ENCODE measurements at regions not wholly inside any gene's neighbourhood (a gene's known extent, or its start where the extent isn't known, plus 50 kb on each side); places are given as distances from the start of the nearest gene placed in this dataset.
A peak's percentile ranks its signal among the peaks of the same experiment; 100 is the strongest.

GRCh38 chr2:9740382-9741073 is 102.7 kb upstream of the TAF1B start (continued):
- TF ChIP-seq IRF1 (CRISPR knock-in tag; IDR thresholded peaks at IDR 0.05) (no peak), RORB (CRISPR knock-in tag; IDR thresholded peaks at IDR 0.05) (no peak), ATF1 (CRISPR knock-in tag; IDR thresholded peaks at IDR 0.05) (no peak), NR2C2 (CRISPR knock-in tag; IDR thresholded peaks at IDR 0.05) (no peak), MXD4 (CRISPR knock-in tag; IDR thresholded peaks at IDR 0.05; ENCODE audit: borderline replicate concordance) (no peak), NR3C1 (CRISPR knock-in tag; conservative IDR thresholded peaks at IDR 0.05; ENCODE audit: low read depth) (no peak), ZNF416 (CRISPR knock-in tag; IDR thresholded peaks at IDR 0.05) (no peak), MLX (CRISPR knock-in tag; IDR thresholded peaks at IDR 0.05) (no peak), ZNF423 (CRISPR knock-in tag; IDR thresholded peaks at IDR 0.05) (no peak), NFE2L1 (CRISPR knock-in tag; IDR thresholded peaks at IDR 0.05) (no peak), EMX1 (CRISPR knock-in tag; IDR thresholded peaks at IDR 0.05) (no peak), SOX15 (CRISPR knock-in tag; IDR thresholded peaks at IDR 0.05) (no peak)
- TF ChIP-seq, protein P1, sequence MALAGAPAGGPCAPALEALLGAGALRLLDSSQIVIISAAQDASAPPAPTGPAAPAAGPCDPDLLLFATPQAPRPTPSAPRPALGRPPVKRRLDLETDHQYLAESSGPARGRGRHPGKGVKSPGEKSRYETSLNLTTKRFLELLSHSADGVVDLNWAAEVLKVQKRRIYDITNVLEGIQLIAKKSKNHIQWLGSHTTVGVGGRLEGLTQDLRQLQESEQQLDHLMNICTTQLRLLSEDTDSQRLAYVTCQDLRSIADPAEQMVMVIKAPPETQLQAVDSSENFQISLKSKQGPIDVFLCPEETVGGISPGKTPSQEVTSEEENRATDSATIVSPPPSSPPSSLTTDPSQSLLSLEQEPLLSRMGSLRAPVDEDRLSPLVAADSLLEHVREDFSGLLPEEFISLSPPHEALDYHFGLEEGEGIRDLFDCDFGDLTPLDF (CRISPR knock-in tag; IDR thresholded peaks at IDR 0.05): no peak
- TF ChIP-seq, protein P2, sequence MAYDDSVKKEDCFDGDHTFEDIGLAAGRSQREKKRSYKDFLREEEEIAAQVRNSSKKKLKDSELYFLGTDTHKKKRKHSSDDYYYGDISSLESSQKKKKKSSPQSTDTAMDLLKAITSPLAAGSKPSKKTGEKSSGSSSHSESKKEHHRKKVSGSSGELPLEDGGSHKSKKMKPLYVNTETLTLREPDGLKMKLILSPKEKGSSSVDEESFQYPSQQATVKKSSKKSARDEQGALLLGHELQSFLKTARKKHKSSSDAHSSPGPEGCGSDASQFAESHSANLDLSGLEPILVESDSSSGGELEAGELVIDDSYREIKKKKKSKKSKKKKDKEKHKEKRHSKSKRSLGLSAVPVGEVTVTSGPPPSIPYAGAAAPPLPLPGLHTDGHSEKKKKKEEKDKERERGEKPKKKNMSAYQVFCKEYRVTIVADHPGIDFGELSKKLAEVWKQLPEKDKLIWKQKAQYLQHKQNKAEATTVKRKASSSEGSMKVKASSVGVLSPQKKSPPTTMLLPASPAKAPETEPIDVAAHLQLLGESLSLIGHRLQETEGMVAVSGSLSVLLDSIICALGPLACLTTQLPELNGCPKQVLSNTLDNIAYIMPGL (CRISPR knock-in tag; IDR thresholded peaks at IDR 0.05): no peak

DNA sequence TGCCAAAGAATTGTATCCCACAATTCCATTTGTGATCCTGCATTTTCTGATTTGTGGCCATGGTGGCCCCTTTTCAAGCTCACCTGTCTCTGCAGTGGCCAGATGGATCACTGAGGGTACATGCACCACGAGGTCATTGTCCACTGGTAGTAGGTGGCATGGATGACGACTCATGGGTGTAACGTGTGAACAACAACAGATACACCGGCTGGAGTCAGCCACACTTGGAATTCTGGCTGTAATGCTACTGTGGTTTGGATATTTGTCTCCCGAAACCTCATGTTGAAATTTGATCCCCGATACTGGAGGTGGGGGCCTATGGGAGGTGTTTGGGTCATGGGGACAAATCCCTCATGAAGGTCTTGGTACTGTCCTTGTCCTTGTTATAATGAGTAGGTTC is 102.2 kb upstream of the TAF1B start:
- Mint-ChIP-seq H3K4me3 (no peak overlapping the region), H3K9me3 (peaks cover 19% of the 10 kb centered on the region), H3K36me3 (peaks cover 10% of the 10 kb centered on the region; the same call in 1 of the 2 replicates), H3K27me3 (ENCODE audit: low read depth) (no peaks in the 10 kb centered on the region; the same call in 1 of the 2 replicates), H3K27ac (peak overlapping the region; percentile 53; the same call in 1 of the 2 replicates), H3K4me1 (0 out of 2 replicates have a peak, but pooled peaks cover 3% of the 10 kb centered on the region)
- POLR2A ChIA-PET: no interaction called here
- CTCF ChIA-PET: no interaction called here
- TF ChIP-seq RELA (CRISPR knock-in tag; IDR thresholded peaks at IDR 0.05; ENCODE audit: borderline replicate concordance) (no peak), NFYB (CRISPR knock-in tag; conservative IDR thresholded peaks at IDR 0.05; ENCODE audit: low read depth) (no peak), ZBTB21 (CRISPR knock-in tag; IDR thresholded peaks at IDR 0.05; ENCODE audit: borderline replicate concordance) (no peak), KAT7 (CRISPR knock-in tag; IDR thresholded peaks at IDR 0.05; ENCODE audit: borderline replicate concordance) (no peak), USF2 (CRISPR knock-in tag; IDR thresholded peaks at IDR 0.05) (no peak), FOXK1 (CRISPR knock-in tag; IDR thresholded peaks at IDR 0.05) (no peak), CREM (CRISPR knock-in tag; IDR thresholded peaks at IDR 0.05) (no peak), TEAD1 (CRISPR knock-in tag; IDR thresholded peaks at IDR 0.05) (no peak), ZNF423 (CRISPR knock-in tag; IDR thresholded peaks at IDR 0.05) (no peak), IRF1 (CRISPR knock-in tag; IDR thresholded peaks at IDR 0.05) (no peak), MLX (CRISPR knock-in tag; IDR thresholded peaks at IDR 0.05) (no peak), IRF2 (CRISPR knock-in tag; IDR thresholded peaks at IDR 0.05; ENCODE audit: borderline replicate concordance, low read depth) (no peak)
- TF ChIP-seq, protein P1 (CRISPR knock-in tag; IDR thresholded peaks at IDR 0.05): no peak
- TF ChIP-seq, protein P2 (CRISPR knock-in tag; IDR thresholded peaks at IDR 0.05): no peak
- TF ChIP-seq, protein P3, sequence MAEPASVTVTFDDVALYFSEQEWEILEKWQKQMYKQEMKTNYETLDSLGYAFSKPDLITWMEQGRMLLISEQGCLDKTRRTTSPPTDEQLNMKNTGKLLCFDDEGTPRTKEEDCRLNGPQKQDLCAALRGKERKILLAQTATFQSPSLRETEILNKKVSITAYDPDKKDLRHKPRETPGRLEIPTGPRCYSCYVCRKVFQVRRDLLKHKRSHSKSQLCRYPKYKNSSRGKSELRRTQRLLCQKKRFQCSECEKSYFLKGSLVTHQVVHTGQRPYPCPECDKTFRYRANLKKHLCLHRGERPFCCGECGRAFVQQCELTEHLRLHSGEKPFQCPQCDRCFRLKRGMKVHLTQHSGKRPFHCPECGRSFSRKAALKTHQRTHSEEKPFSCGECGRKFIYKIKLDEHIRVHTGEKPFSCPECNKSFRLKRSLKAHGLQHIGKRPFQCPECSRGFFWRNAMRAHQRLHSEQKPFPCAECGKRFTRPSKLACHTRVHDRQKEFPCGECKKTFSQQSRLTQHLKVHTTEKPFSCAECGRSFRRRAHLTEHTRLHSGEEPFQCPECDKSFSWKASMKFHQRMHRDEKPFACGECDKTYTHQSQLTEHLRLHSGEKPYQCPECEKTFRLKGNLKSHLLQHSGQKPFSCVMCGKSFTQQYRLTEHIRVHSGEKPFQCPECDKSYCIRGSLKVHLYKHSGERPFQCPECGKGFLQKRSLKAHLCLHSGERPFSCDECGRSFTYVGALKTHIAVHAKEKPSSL (CRISPR knock-in tag; conservative IDR thresholded peaks at IDR 0.05): no peak
- DNase-seq (ENCODE audit: low spot score): no peak
- ATAC-seq: no peak

Data from WTC11 (cell line).